A172 (cell line): ENCODE measurements at regions not wholly inside any gene's neighbourhood (a gene's known extent, or its start where the extent isn't known, plus 50 kb on each side); places are given as distances from the start of the nearest gene placed in this dataset.

Experiments
- DNase-seq: peaks from one replicate; pipeline ENCODE4 v3.0.0-alpha.2; 2015; ENCODE audit warnings: low spot score

DNA sequence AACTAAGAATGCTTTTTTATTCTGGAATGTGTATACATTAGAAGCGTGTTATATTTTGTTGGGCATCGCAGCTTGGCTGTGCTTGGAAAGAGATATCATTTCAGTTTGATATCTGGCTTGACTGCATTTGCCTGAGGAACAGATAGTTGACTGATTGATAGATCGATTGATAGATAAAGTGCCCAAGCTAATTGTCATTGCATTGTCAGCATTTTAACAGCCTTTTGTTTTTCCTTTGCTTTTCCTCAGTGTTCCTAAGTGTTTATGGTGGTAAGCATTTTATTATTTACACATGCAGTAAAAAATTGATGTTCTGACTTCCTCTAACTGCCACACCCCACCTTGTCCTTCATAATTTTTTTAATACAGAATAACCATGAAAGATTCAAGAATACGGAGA lies 180.9 kb upstream of the GRIK2 start:
- no peak for DNase-seq

DNA sequence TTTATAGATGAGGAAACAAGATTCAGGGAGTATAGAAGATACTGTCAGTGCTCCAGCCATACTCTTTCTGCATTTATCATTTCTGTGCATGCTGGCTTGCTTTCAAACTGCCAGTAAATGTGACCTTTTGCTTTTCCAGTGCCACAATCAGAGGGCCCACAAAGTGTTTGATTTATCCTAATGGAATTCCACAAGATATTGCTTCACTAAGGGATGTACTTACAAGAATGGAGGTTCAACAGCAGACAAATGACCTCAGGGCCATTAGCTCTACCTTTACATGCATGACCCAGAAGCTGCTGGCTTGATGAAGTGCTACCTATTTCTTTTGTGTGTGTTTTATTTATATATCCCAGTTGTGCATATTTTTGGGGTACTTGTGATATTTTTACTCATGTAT lies 171.5 kb upstream of the GRIK2 start:
- DNase-seq = no peak

DNA sequence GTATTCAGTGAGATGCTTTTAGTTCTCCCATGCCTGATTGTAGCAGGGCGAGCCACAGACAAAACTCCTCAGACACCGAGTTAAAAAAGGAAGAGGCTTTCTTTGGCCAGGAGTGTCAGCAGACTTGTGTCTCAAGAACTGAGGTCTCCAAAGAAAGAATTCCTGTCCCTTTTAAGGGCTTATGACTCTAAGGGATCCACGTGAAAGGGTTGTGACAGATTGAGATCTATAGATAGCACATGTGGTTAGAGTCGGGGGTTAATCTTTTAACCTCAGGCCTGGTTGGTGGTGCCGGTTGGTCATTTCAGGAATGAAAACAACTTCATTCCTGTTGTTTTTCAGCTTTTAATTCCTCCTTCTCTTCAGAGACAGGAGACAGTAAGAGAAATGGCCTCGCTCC lies 168.8 kb upstream of the GRIK2 start:
- no peak for DNase-seq

- peak; percentile 67 for DNase-seq
Observed at GRCh38 chr6:101226677-101227135, 166.8 kb upstream of the GRIK2 start.

- DNase-seq = no peak
Observed at GRCh38 chr6:101230866-101231265, 162.6 kb upstream of the GRIK2 start.

- no peak for DNase-seq
Observed at GRCh38 chr6:101231606-101232235, 161.8 kb upstream of the GRIK2 start.

- no peak for DNase-seq
Observed at GRCh38 chr6:101232961-101233360, 160.5 kb upstream of the GRIK2 start.

- no peak for DNase-seq
Observed at GRCh38 chr6:101236709-101237108, 156.8 kb upstream of the GRIK2 start.

GRCh38 chr6:101241442-101241841 lies 152.1 kb upstream of the GRIK2 start:
- no peak for DNase-seq

DNA sequence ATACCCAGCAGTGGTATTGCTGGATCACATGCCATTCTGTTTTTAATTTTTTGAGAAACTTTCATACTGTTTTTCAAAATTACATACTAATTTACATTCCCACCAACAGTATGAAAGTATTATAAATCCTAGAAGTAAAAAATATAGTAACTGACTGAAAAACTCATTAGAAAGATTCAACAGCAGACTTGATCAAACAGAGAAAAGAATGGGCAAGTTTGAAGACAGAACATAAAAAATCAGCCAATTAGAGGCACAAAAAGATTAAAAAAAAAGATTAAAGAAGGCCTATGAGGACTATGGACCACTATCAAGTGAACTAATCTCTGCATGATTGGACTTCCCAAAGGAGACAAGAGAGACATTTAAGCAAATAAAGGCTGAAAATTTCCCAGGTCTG lies 144.0 kb upstream of the GRIK2 start:
- no peak for DNase-seq

GRCh38 chr6:101257163-101257562 lies 136.3 kb upstream of the GRIK2 start:
- no peak for DNase-seq

- DNase-seq = no peak
Observed at GRCh38 chr6:101259505-101259904, 134.0 kb upstream of the GRIK2 start.

- no peak for DNase-seq
Observed at GRCh38 chr6:101263596-101263995, 129.9 kb upstream of the GRIK2 start.

DNA sequence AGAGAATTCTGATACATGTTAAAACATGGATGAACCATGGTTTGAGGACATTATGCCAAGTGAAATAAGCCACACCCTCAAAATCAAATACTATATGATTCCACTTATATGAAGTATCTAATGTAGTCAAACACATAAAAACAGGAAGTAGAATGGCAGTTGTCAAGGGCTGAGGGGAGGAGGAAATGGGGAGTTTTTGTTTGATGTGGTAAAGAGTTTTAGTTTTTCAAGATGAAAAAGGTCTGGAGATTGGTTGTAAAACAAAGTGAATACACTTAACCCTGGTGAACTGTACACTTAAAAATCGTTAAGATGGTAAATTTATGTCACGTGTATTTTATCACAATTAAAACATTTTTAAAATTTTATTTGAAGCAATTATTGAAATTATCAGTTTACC lies 127.4 kb upstream of the GRIK2 start:
- DNase-seq = no peak

DNA sequence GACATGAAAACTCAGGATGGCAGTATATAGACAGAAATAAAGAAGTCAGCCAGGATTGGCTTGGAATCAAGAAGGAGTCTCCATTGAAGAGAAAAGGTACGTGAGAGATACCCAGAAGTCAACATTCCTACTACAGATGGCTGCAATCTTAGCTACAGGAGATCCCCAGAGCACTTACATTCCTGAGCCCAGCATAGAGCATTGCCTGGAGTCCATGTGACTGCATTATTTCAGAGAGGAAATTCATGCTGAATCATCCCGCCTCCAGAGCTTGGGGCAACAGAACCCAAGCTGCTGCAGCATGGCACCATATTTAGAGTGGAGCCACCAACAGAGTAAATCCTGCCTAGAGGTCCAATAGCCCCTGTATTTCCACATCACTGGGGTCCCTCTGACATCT lies 125.0 kb upstream of the GRIK2 start:
- no peak for DNase-seq

GRCh38 chr6:101275251-101275650 lies 118.3 kb upstream of the GRIK2 start:
- no peak for DNase-seq

DNA sequence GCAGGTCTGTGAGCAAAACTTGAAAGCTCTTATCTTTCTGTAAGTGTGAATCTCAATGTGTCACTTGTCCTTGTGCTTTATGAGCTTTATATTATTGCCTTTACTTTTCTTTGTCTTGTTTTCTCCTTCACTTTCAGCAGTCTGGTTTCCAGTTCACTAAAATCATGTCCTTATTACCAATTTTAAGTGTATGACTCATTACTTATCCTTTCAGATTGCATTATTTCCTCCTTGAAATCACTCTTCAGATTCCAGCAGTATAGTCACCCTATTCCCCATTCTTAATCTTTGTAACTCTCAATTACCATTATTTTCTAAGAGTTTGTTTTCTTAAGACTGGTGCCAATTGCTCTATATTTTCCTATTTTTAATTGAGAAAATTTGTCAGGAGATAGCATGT lies 117.4 kb upstream of the GRIK2 start:
- no peak for DNase-seq

DNA sequence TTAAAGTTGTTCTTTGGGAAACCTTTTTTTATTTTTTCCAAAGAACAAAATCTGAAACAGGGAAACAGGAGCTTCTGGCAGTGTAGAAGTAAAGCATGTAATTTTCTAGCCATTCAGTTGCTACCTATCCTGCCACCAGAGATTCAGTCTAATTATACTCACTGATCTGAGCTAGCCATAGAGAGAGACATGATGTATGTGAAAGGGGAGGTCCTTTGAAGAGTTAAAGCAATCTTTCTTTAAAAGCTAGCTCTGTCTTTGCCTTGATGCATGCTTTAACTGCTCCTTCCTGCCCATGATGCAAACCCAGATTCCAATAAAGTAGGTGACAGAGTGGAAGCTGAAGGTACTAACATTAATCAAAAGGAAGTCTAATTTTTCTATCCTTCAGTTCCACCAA lies 114.1 kb upstream of the GRIK2 start:
- no peak for DNase-seq

DNA sequence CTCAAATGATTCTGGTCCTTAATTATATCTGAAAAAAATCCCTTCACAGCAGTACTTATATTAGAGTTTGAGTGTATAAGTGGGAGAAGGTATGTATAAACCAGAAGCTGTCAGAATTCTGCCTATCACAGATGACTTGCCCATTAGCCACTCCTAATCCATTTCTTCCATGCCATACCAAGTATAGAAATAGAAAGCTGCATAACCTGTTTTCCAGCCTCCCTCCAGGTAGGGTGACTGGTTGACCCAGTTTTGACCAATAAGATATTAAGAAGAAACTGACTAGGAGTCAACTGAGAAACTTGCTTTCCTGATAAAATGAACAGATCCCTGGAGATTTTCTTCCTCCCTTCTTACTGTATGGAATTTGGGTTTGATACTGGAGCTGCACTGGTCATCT lies 112.2 kb upstream of the GRIK2 start:
- no peak for DNase-seq

DNA sequence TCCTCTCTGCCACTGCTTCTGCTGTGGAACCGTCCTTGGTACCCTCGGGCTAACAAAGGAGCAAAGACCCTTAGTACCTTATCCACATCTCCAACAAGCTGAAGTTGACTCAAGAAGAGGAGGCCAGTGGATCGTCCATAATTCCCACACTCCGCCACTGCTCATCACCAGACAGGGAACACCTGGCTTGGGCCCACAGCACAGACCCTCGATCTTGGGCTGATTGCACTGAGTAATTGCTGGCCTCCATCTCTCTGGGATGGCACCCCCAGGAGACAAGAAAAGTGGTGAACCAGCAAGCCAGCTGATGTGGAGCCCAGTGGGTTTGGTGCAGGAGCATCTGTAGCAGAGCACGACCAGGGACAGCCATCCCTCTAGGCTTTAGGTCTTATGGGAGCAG lies 109.4 kb upstream of the GRIK2 start:
- DNase-seq = no peak

- DNase-seq = no peak
Observed at GRCh38 chr6:101286146-101286545, 107.4 kb upstream of the GRIK2 start.

GRCh38 chr6:101290346-101290745 lies 103.2 kb upstream of the GRIK2 start:
- DNase-seq = no peak

DNA sequence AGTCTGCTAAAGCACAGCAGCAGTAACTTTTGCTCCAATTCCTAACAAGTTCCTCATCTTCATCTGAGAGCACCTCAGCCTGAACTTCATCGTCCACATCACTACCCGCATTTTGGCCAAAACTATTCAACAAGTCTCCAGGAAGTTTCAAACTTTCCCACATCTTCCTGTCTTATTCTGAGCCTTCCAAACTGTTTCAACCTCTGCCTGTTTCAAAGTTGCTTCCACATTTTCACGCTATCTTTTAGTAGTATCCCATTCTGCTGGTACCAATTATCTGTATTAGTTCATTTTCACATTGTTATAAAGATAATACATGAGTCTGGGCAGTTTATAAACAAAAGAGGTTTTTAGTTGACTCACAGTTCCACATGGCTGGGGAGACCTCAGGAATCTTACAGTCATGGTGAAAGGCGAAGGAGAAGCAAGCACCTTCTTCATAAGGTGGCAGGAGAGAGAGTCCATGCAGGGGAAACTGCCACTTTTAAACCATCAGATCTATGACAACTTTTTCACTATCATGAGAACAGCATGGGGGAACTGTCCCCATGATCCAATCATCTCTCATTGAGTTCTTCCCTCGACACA lies 99.4 kb upstream of the GRIK2 start:
- no peak for DNase-seq

DNA sequence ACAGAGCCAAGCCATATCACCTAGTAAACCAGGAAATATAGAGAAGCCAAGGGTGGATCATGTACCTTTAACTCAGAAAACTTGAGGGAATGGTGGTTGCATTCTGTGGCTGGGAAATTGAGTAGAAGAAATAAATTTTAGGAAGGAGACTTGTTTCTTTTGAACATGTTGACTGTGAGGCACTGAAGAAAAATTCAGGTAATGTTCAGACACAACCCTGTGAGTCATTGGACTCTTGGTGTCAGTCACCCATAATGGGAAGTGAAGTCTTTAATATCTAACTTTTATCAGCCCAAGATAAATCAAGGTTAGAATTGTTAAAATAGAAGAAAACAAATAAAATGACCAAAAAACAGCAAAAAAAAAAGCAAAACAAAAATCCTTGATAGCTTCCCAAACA lies 98.8 kb upstream of the GRIK2 start:
- DNase-seq = peak; percentile 32
